PC-3 (cell line): ENCODE measurements at regions not wholly inside any gene's neighbourhood (a gene's known extent, or its start where the extent isn't known, plus 50 kb on each side); places are given as distances from the start of the nearest gene placed in this dataset.

Experiments
- ATAC-seq: fragments of 200-7000 bp; cut with Tn5 transposase; 2 replicates; pipeline ENCODE4 v1.9.1; 2020; ENCODE audit warnings: mild to moderate bottlenecking, moderate library complexity
- BruUV-seq: library from RNA; stranded (reverse); fragments of 400-500 nt; replicated peaks from 2 replicates; lab custom pipeline; 2021; lab: Mats Ljungman, UMichigan
- CTCF ChIA-PET: fragments of 300-600 bp; sonication (Branson Sonifier 250); formaldehyde crosslinking; loops from one replicate; lab custom pipeline; 2022; ENCODE audit warnings: antibody characterized with exemption; lab: Charles Lee
- POLR2A ChIA-PET: fragments of 300-600 bp; sonication (Branson Sonifier 250); formaldehyde crosslinking; loops from one replicate; lab custom pipeline; 2022; ENCODE audit warnings: antibody characterized with exemption; ENCODE audit not compliant: unreplicated experiment; lab: Charles Lee
- DNase-seq: peaks from one replicate; pipeline ENCODE4 v3.0.0-alpha.2; 2015
- H2AFZ ChIP-seq: fragments of 300-600 bp; sonication (generic); 2 replicates; pipeline ENCODE4 v1.6.0; 2016; ENCODE audit warnings: antibody characterized with exemption, low read length
- H3F3A ChIP-seq: fragments of 300-600 bp; sonication (generic); one replicate; pipeline ENCODE4 v1.6.0; 2017; ENCODE audit warnings: antibody characterized with exemption, low read length, control low read depth, mild to moderate bottlenecking; ENCODE audit not compliant: unreplicated experiment
- H3K27ac ChIP-seq: fragments of 300-600 bp; sonication (generic); 2 replicates; pipeline ENCODE4 v1.5.1; 2016; ENCODE audit warnings: mild to moderate bottlenecking, low read length
- H3K27me3 ChIP-seq: fragments of 300-600 bp; sonication (generic); 2 replicates; pipeline ENCODE4 v1.6.1; 2016; ENCODE audit warnings: low read length, mixed read lengths
- H3K36me3 ChIP-seq: fragments of 300-600 bp; sonication (generic); 2 replicates; pipeline ENCODE4 v1.6.1; 2016; ENCODE audit warnings: low read depth, mixed run types, low read length, mixed read lengths
- H3K4me1 ChIP-seq: fragments of 300-600 bp; sonication (generic); 2 replicates; pipeline ENCODE4 v1.5.1; 2016; ENCODE audit warnings: low read length; ENCODE audit not compliant: insufficient read depth
- H3K4me2 ChIP-seq: fragments of 300-600 bp; sonication (generic); 2 replicates; pipeline ENCODE4 v1.6.0; 2016; ENCODE audit warnings: low read length
- H3K4me3 ChIP-seq: fragments of 300-600 bp; sonication (generic); 2 replicates; pipeline ENCODE4 v1.5.1; 2016; ENCODE audit warnings: mild to moderate bottlenecking, low read length, mixed read lengths
- H3K79me2 ChIP-seq: fragments of 300-600 bp; sonication (generic); 2 replicates; pipeline ENCODE4 v1.6.1; 2017; ENCODE audit warnings: low read length, mixed read lengths
- H3K9ac ChIP-seq: fragments of 300-600 bp; sonication (generic); 2 replicates; pipeline ENCODE4 v1.6.0; 2016; ENCODE audit warnings: mild to moderate bottlenecking, low read length
- H3K9me2 ChIP-seq: fragments of 300-600 bp; sonication (generic); replicated peaks from 2 replicates; pipeline ENCODE4 v1.6.1; 2016; ENCODE audit warnings: mixed run types, low read length, mixed read lengths
- H3K9me3 ChIP-seq: fragments of 300-600 bp; sonication (generic); 2 replicates; pipeline ENCODE4 v1.6.1; 2016; ENCODE audit warnings: low read length, mixed read lengths
- H4K20me1 ChIP-seq: fragments of 300-600 bp; sonication (generic); 2 replicates; pipeline ENCODE4 v1.6.1; 2016; ENCODE audit warnings: low read length, mixed read lengths
- EZH2 ChIP-seq: fragments of 300-600 bp; sonication (generic); IDR thresholded peaks from one replicate; pipeline ENCODE4 v1.6.1; 2017; ENCODE audit warnings: antibody characterized with exemption, mild to moderate bottlenecking, low read length; ENCODE audit not compliant: unreplicated experiment
- EZH2phosphoT487 ChIP-seq: fragments of 300-600 bp; sonication (generic); IDR thresholded peaks from 2 replicates; pipeline ENCODE4 v1.6.1; 2018; ENCODE audit warnings: mild to moderate bottlenecking, antibody characterized with exemption, low read length, borderline replicate concordance
- intact Hi-C: fragments of 100-400 bp; cut with micrococcal nuclease; formaldehyde crosslinking; loops from 2 replicates; pipeline ENCODE4 v1.9.0; 2023
- TF ChIP-seq, protein P1 (sequence below): fragments of 300-600 bp; sonication (generic); conservative IDR thresholded peaks from 2 replicates; pipeline ENCODE4 v1.5.1; 2017; ENCODE audit warnings: antibody characterized with exemption, low read depth, mild to moderate bottlenecking, low read length

DNA sequence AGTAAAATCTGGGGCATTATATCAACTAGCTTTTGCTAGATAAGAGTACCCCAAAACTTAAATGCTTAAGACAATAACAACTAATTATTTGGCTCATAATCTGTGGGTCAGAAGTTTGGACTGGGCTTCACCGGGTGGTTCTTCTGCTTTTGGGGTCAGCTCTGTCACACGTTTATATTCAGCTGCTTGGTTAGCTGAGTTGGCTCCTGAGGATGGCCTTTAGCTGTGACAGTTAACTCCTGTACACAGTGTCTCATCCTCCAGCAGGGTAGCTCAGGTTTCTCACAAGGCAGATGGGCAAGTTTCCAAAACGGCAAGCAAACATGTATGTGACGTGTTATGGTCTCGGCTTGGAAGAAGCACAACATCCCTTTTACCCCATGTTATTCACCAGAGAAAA is 488.2 kb downstream of the TLE4 start:
- BruUV-seq: no TSS peak
- no peaks in the 10 kb centered on the region for H3F3A ChIP-seq
- no peaks in the 10 kb centered on the region for H3K36me3 ChIP-seq
- no peak overlapping the region for H3K9ac ChIP-seq
- no peaks in the 10 kb centered on the region for H3K9me3 ChIP-seq
- no peak overlapping the region for H3K27ac ChIP-seq
- no peaks in the 10 kb centered on the region for H4K20me1 ChIP-seq
- TF ChIP-seq EZH2phosphoT487 (no peak), EZH2 (no peak)
- TF ChIP-seq, protein P1, sequence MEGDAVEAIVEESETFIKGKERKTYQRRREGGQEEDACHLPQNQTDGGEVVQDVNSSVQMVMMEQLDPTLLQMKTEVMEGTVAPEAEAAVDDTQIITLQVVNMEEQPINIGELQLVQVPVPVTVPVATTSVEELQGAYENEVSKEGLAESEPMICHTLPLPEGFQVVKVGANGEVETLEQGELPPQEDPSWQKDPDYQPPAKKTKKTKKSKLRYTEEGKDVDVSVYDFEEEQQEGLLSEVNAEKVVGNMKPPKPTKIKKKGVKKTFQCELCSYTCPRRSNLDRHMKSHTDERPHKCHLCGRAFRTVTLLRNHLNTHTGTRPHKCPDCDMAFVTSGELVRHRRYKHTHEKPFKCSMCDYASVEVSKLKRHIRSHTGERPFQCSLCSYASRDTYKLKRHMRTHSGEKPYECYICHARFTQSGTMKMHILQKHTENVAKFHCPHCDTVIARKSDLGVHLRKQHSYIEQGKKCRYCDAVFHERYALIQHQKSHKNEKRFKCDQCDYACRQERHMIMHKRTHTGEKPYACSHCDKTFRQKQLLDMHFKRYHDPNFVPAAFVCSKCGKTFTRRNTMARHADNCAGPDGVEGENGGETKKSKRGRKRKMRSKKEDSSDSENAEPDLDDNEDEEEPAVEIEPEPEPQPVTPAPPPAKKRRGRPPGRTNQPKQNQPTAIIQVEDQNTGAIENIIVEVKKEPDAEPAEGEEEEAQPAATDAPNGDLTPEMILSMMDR: no peak
- intact Hi-C loops: no loop called here
- DNase-seq (no peak), ATAC-seq (no peak)
- no peak overlapping the region for H2AFZ ChIP-seq
- no peak overlapping the region for H3K4me3 ChIP-seq
- no peaks in the 10 kb centered on the region for H3K9me2 ChIP-seq
- POLR2A ChIA-PET: no interaction called here
- H3K27me3 ChIP-seq: no peaks in the 10 kb centered on the region
- CTCF ChIA-PET: no interaction called here
- peaks cover 14% of the 10 kb centered on the region for H3K4me1 ChIP-seq
- H3K79me2 ChIP-seq: no peaks in the 10 kb centered on the region
- no peak overlapping the region for H3K4me2 ChIP-seq

DNA sequence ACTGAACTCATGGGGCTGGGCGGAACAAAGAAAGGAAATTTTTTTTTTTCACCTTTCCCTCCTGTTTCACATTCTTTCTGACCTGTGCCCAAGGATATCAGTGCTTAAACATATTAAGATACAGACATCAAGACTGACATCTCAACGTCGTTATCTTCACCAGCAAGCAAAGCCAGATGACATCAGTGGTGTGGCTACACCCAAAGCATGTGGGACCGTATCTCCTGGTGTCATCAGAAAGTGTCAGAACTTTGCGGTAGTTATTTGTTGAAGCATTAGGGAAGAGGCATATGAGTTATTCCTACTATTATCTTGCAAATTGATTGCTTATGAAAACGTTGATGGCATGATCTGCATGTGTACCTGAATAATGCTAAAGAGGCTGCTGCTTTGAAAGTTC is 487.4 kb downstream of the TLE4 start:
- H3F3A ChIP-seq: no peaks in the 10 kb centered on the region
- TF ChIP-seq, protein P1: no peak
- no peak for TF ChIP-seq EZH2phosphoT487
- no peak for TF ChIP-seq EZH2
- H3K27me3 ChIP-seq: no peaks in the 10 kb centered on the region
- no TSS peak for BruUV-seq
- H3K4me3 ChIP-seq: no peak overlapping the region
- intact Hi-C loops: no loop called here
- peaks cover 14% of the 10 kb centered on the region for H3K4me1 ChIP-seq
- H4K20me1 ChIP-seq: no peaks in the 10 kb centered on the region
- ChIA-PET POLR2A (no interaction called here), CTCF (no interaction called here)
- DNase-seq (no peak), ATAC-seq (no peak)
- no peaks in the 10 kb centered on the region for H3K79me2 ChIP-seq
- no peak overlapping the region for H3K9ac ChIP-seq
- H3K9me2 ChIP-seq: no peaks in the 10 kb centered on the region
- no peaks in the 10 kb centered on the region for H3K9me3 ChIP-seq
- H2AFZ ChIP-seq: no peak overlapping the region
- no peak overlapping the region for H3K4me2 ChIP-seq
- no peak overlapping the region for H3K27ac ChIP-seq
- H3K36me3 ChIP-seq: no peaks in the 10 kb centered on the region

DNA sequence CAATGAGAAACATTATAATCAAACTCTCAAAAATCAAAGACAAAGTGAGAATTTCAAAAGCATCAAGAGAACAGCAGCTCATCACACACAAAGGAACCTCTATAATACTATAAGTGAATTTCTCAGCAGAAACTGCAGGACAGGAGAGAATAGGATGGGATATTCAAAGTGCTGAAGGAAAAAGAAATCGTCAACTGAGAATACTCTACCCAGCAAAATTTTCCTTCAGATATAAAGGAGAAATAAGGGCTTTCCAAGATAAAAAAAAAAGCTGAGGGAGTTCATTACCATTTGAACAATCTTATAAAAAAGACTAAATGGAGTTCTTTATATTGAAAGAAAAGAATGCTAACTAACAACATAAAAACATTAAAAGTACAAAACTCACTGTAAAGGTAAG is 481.1 kb downstream of the TLE4 start:
- Histone ChIP-seq H3K4me2 (no peak overlapping the region), H3K9ac (no peak overlapping the region), H3K4me1 (no peaks in the 10 kb centered on the region), H3K36me3 (no peaks in the 10 kb centered on the region), H2AFZ (no peak overlapping the region), H3K9me2 (no peaks in the 10 kb centered on the region), H3K9me3 (no peaks in the 10 kb centered on the region), H3K79me2 (no peaks in the 10 kb centered on the region), H3F3A (no peaks in the 10 kb centered on the region), H3K4me3 (no peak overlapping the region), H3K27ac (no peak overlapping the region), H3K27me3 (no peaks in the 10 kb centered on the region), H4K20me1 (no peaks in the 10 kb centered on the region)
- TF ChIP-seq EZH2phosphoT487 (no peak), EZH2 (no peak)
- TF ChIP-seq, protein P1: no peak
- ATAC-seq: no peak
- no peak for DNase-seq
- CTCF ChIA-PET: no interaction called here
- no TSS peak for BruUV-seq
- intact Hi-C loops: no loop called here
- POLR2A ChIA-PET: no interaction called here
